ENCODE measurements at regions not wholly inside any gene's neighbourhood (a gene's known extent, or its start where the extent isn't known, plus 50 kb on each side); places are given as distances from the start of the nearest gene placed in this dataset.

DNA sequence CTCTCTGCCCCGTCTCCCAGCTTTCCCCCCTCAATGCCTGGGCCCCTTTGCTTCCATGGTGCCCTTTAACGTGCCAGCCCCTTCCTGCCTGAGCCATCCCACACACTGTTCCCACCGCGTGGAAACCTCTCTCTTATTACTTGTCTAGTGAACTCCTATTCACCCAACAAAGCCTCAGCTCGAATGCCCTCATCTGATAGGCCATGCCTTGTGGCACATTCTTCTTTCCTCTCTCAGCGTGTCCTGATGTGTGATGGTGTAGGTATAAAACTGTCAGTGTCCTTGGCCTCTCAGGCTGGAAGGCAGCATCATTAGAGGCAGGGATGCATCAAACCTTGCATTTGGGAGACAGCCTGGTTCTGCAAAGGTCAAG, 152.3 kb downstream of the OLFM1 start:
- TF ChIP-seq MAFK (IDR thresholded peaks at IDR 0.05; ENCODE audit: partially characterized antibody) = no peak
- no peak for TF ChIP-seq RAD21 (conservative IDR thresholded peaks at IDR 0.05 in 1 of 2, IDR thresholded peaks at IDR 0.05 in 1 of 2)
- TF ChIP-seq, protein P1, sequence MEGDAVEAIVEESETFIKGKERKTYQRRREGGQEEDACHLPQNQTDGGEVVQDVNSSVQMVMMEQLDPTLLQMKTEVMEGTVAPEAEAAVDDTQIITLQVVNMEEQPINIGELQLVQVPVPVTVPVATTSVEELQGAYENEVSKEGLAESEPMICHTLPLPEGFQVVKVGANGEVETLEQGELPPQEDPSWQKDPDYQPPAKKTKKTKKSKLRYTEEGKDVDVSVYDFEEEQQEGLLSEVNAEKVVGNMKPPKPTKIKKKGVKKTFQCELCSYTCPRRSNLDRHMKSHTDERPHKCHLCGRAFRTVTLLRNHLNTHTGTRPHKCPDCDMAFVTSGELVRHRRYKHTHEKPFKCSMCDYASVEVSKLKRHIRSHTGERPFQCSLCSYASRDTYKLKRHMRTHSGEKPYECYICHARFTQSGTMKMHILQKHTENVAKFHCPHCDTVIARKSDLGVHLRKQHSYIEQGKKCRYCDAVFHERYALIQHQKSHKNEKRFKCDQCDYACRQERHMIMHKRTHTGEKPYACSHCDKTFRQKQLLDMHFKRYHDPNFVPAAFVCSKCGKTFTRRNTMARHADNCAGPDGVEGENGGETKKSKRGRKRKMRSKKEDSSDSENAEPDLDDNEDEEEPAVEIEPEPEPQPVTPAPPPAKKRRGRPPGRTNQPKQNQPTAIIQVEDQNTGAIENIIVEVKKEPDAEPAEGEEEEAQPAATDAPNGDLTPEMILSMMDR (IDR thresholded peaks at IDR 0.05) = no peak
- TF ChIP-seq POLR2AphosphoS2 (conservative IDR thresholded peaks at IDR 0.05; ENCODE audit: low read length) = no peak
- TF ChIP-seq NR3C1 (IDR thresholded peaks at IDR 0.05) = no peak
- TF ChIP-seq MAZ (IDR thresholded peaks at IDR 0.05; ENCODE audit: borderline replicate concordance, low read depth, low read length) = no peak
- TF ChIP-seq TP53 (CRISPR knock-in tag; IDR thresholded peaks at IDR 0.05) = no peak
- no peak for TF ChIP-seq RFX5 (IDR thresholded peaks at IDR 0.05)
- no peak for TF ChIP-seq RCOR1 (IDR thresholded peaks at IDR 0.05; ENCODE audit: low read depth, low read length)
- TF ChIP-seq POLR2A (IDR thresholded peaks at IDR 0.05; ENCODE audit: low read length) = no peak
- no peak for TF ChIP-seq NFE2L2 (conservative IDR thresholded peaks at IDR 0.05; ENCODE audit: low read length)
- no peak for TF ChIP-seq SMC3 (IDR thresholded peaks at IDR 0.05)
- no peak for TF ChIP-seq REST (IDR thresholded peaks at IDR 0.05)
- no peak for TF ChIP-seq EP300 (IDR thresholded peaks at IDR 0.05)

Measured in A549 (cell line).